ENCODE measurements at regions not wholly inside any gene's neighbourhood (a gene's known extent, or its start where the extent isn't known, plus 50 kb on each side); places are given as distances from the start of the nearest gene placed in this dataset.
A peak's percentile ranks its signal among the peaks of the same experiment; 100 is the strongest.
"Not testable (repeated sequence)": the region's sequence is repeated elsewhere in the genome, so short reads cannot be mapped to it uniquely, and the experiment has no call there.

DNA sequence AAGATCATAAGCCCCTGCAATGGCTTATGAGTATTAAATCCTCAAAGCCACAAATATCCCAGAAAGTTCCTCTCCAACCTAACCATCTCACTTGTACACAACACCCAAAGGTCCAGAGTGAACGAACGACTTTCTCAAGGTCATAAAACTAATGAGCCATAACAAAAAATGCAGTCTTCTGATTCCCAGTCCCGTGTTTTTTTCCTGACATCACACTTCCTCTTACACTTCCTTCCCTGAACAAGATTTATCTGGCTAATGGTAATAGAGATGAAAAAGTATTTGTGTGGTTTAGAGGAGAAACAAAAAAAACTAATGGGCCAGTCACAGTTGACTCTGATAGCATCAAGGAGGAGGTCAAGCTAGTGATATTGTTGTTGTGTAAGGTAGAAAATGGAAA is 99.5 kb upstream of the KLHL13 start:
- DNase-seq: no peak

DNA sequence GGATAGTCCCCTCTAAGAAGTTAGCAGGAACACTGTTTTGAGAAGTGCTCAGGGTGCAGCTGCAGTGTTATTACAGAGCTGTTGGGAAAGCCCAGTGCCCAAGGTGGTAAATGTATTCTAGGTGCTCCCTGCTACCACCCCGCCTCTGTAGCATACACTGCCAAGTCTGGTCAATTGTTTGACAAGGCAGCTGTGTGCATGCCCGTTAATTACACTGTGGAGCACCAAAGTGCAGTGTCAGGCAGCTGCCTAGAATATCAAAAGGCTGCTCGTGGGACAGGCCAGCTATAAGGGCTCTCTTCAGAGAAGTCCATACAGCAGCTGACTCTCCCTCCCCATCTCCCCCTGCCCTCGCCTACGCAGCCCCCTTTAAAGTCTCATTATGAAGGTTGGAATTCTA is 99.9 kb upstream of the KLHL13 start:
- no peak for DNase-seq

DNA sequence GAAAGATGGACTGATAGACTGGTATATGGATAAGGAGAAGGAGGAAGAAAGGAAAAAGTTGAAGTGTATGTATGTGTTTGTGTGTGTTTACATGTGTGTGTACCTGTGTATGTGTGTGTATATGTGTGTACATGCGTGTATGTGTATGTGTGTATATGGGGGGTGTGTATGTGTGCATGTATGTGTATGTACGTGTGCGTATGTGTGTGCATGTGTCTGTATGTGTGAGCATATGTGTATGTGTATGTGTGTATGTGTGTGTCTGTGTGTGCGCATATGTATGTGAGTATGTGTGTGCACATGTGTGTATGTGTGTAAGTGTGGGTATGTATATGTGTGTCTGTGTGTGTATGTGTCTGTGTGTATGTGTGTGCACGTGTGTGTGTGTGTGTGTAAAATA is 101.5 kb upstream of the KLHL13 start:
- no peak for DNase-seq

DNA sequence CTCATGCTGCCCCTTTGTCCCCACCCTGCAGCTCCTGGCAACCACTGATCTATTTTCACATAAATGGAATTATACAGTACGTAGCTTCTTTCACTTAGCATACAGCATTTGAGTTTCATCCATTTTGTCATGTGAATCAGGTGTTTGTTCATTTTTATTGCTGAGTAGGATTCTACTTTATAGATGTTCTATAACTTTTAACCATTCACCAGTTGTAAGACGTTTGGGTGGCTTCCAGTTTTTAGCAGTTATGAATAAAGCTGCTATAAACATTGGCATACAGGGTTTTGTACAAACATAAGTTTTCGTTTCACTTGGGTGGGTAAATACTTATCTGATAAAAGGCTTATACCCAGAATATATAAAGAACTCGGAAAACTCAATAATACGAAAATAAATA is 102.3 kb upstream of the KLHL13 start:
- DNase-seq: no peak

DNA sequence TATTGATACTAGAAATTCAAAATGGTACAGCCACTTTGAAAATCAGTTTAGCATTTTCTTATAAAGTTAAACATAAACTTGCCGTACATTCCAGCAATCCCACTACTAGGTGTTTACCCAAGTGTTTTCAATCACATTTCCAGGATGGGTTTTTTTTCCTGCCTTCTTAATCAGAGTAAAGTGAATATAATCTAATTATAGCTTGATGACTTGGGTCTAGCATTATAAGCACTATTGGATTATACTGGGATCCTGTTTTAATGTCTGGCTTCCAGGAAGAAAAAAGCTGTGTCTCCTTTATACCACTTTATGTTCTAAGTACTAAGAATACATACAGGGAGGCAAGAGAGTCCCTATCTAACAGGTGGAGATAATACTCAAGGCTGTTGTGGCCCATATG is 103.3 kb upstream of the KLHL13 start:
- DNase-seq: no peak

DNA sequence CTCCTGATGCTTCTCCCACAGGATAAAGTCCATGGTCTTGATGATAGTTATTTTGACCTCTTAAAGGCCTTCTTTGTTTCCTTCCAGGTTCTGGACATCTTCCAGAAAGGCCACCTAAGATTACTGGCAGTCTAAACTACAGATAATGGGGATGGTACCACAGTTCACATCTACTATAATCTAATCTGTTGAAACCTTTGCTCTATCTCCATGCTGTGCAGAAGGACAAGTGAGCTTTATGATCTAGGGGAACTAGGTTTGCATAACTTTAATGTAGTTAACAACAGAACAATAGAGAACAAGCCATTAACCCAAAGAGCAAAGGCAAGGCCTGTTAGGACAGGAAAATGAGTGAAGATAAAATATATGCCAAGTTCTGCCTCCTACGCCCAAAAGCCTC is 103.9 kb upstream of the KLHL13 start:
- DNase-seq: no peak

DNA sequence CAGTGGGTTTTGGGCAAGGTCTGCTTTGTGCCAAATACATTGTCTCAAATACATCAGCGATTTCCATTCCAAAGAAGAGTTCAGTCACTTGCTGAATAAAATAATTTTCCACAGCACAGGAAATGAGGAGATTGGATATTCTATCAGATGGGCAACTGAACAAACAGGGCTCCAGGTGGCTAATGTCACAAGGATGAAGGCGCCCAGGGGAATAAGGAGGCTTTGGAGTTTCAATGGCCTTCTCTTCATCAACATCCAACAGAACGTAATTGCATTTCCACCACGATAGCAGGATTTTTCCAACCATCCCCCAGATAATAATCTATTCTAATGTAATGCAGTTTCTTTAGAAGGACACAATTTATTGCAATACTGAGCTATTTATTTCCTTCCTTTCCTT is 104.7 kb upstream of the KLHL13 start:
- no peak for DNase-seq

DNA sequence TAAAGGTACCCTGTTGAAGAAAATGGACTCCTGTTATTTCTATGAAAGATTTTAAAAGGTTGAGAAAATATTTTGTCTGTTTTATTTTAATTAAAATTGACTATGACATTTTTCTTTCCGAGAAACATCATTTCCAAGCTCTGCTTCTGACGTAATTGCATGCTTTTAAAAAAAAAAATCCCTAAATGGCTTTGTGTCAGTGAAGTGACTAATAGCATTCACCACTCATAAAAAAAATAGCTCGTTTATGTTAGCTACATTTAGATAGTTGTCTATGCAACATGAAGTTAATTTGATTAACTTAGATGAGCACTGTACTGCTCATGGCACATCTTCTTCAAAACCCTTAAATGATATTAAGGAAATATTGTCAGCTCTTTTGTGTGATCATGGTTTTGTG is 105.1 kb upstream of the KLHL13 start:
- no peak for DNase-seq

DNA sequence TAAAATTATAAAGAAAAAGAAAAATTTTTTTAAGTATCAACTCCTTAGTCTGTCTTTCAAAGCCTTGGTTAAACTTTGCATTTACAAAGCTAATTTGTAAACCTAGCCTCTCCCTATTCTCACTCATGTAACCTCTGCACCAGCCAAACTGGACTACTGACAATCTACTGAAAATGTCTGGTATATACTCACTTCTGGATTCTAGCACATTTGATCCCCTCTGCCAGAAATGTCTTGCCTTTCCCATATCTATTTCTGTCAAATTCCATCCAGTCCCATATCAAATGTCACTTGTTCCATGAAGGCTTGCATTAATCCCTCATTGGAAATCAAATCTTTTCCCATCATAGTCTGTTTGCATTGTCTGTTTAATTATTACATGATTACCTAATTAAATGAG is 105.8 kb upstream of the KLHL13 start:
- DNase-seq: no peak

DNA sequence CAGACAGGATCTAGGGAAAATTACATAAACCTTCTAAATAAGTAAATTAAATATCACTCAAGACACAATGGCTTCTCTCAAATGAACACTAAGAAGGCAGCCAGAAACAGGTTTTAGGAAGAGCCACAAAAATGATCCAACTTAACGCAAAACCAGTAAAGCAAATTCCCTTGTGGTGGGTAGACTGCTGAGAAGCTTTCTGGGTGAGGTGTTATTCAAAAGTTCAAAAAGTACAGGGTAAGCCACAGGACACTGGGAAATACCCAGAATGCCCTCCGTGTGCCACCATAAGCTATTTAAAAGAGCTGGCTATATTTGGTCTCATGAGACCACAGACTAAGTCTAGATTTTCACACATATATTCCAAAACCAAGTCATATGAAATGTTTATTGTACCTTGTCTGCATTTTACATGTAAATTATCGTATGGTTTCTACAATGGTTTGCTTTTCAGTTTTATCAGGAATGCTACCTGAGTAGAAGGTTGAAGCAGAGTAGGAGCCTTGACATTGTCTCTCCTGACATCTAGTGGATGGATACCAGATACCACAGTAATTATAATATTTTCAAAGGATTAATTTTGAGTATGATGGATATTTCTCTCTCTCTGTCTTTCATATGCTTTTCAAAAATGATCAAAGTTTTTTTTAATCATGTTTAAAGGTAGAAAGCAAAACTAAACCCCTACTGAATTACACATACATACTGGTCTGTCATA is 109.3 kb upstream of the KLHL13 start:
- no peak for DNase-seq

DNA sequence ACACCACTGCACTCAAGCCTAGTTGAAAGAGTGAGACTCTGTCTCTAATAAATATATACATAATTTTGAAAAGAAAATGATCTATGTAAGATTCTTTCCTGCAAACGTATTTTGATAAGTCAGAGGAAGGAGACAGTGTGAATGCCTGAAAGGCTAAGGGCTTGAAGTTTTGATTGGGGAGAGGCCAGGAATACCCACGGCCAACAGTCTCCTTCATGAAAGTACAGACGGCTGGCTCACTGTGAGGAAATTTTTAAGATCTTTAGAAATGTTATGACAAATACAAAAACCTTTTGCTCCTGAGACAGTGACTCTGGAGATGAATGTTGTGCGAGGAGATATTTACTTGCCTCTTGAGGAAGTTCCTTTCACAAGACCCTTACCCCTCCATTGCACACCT is 111.4 kb upstream of the KLHL13 start:
- DNase-seq: peak; percentile 3

DNA sequence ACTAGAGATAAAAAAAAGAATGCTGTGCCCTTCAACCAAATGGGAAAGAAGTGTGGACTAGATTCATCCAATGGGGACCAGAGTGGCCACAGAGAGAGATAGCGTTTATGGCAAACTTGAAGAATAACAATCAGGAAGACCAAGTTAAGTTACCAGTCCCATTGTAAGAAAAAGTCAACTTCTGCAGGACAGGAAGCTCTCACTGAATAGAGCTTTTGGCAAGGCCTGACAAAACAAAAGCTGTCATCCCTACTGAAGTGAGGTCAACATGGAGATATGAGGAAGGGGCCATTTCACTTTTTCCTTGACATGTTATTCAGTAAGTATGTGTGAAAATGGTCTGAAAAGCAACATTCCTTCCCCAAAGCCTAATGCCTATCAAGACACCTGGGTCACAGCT is 111.8 kb upstream of the KLHL13 start:
- DNase-seq: no peak

DNA sequence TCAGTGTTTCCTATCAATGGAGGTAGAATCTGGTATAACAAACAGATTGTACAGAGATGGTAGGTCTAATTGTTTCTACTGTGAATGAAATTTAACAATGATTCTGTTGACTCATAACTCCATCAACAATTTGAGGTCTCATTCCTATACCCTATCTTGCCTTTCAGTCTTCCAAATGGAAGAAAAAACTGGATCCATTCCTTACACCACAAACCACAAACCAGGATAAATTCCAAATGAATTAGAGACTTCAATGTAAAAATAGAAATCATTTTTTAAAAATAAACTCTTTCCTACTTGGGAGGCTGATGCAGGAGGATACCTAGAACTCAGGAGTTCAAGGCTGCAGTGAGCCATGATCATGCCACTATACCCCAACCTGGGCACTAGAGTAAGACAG is 114.4 kb upstream of the WDR44 start:
- DNase-seq: peak; percentile 14

DNA sequence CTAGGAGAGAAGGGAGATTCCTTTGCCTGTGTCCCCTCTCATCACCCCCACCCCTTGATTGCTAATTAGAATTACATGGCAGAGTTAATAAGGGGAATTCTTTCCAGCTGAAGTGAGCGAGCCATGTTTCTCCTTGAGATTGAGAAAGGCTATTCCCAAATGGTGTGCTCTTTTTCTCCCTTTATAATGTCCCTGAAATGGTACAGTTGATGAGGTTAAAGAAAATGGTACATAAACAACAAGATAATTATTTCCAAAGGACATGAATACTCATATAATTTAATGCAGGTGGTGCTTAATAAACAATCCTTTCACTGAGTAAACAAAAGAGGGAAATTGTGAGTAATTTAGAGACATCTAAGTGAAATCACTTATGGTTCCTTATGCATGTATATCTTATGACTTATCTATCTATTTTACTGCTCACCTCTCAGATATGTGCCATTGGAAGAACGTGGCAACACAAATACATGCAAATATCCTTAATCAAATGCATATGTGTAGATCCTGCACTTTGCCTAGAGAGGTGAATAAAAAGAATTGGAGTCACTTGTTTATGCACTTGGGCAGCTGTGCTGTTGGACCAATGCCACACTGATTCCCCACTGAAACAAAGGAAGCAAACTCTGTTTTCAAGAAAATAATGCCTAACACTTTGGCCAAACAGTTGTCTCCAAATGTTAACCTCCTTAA is 106.6 kb upstream of the WDR44 start:
- DNase-seq: no peak

DNA sequence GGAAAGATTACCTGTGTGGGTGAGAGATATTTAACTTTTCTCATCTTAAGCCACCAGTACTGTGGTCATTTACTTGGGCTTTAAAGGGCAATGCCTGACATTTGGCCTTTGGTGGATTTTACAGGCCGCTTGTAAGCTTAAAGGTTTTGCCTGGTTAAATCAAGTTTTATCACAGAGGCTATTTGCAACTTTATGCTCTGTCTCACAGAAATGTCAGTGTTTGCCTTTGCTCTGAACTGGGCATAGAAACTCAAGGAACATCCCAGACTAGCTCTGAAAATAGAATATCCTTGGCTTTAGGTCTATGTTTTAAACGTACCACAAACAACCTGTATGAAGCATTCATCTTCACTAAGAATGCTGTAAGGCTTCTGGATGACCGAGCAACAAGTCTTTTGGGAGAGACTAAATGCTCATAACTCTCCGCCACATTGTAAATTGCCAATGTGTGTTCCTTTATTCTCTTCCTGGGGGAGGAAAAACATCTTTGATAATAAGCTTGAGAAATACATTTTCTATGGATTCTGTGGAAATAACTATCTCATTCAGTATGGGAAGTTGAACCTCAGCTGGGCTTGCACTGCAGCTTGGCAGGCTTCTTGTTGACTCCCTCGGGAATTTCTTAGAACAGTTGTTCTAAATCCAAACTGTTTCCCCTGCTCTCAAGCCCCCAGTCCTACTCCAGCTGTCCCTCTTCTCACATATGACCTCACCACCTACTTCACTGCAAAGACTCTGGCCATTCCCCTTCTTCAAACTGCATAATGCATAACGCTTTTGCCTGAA is 105.8 kb upstream of the WDR44 start:
- DNase-seq: no peak

DNA sequence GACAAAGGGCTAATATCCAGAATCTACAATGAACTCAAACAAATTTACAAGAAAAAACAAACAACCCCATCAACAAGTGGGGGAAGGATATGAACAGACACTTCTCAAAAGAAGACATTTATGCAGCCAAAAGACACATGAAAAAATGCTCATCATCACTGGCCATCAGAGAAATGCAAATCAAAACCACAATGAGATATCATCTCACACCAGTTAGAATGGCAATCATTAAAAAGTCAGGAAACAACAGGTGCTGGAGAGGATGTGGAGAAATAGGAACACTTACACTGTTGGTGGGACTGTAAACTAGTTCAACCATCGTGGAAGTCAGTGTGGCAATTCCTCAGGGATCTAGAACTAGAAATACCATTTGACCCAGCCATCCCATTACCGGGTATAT is 98.9 kb upstream of the WDR44 start:
- not testable (repeated sequence) for DNase-seq

DNA sequence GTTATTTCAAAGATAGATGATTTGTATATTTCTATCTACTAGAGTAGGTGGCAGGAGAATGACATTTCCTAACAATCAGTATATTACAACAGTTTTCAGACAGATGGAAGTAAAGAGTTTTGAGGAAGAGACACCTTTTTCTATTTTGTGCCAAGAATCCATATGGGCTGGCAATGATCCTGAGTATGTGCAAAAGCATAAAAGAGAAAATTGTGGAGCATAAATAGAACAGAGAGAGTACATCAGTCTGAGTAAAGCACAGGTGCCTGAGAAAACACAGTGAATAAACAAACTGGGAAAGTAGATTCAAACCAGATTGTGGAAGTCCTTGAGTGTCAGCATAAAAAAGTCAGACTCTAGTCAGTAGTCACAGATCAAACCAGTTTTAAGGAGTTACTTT is 96.8 kb upstream of the WDR44 start:
- DNase-seq: no peak

DNA sequence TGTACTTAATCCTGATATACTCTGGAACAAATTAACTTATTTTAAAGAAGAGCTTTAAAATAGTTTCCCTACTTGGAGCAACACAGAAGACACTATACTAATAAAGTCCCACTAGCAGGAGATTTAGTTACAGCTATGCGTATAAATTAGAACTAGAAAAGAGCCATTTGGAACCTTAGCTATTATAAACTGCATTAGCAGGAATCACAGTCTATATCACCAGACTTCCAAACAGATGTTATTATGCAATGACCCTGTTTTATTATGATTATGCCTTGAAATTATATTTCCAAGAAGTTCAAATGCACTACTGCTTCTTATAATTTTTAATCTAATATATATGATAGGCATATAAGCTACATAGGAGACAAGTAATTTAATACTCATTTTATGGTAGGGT is 95.5 kb upstream of the WDR44 start:
- DNase-seq: no peak

DNA sequence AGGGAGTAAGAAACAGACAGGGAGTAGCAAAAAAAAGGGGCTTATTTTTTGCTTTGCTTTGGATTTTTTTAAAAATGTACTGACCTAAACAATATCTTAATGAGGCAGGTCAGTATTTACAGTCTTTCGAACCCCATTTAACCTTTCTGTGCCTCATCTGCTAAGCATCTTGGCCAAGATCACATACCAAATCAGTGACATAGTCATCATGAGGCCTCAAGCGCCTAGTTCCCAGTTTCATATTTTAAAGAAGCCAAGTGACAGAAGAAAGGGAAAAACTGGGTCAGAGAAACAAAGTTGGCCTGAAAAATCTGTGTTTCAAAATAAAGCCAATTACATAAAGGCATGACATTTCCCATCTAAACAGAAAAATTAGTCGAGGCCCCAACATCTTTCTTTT is 94.6 kb upstream of the WDR44 start:
- no peak for DNase-seq

DNA sequence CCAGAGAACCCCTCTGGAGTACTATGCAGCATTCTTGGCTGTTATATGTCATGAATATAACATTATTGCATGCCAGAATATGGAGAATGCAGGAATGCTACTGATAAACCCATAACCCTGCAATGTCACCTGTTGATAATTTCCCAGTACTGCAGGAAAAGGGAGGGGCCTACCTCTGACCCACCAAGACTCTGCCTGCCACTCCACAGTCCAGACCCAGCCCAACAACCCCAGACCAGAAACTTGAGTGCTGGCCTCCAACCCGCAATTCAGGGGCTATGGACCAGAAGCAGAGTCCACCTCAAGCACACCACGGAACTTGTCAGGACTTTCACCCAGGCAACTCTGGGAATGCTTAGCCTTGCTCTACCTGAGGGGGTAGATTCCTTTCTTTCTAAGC is 92.9 kb upstream of the WDR44 start:
- no peak for DNase-seq

DNA sequence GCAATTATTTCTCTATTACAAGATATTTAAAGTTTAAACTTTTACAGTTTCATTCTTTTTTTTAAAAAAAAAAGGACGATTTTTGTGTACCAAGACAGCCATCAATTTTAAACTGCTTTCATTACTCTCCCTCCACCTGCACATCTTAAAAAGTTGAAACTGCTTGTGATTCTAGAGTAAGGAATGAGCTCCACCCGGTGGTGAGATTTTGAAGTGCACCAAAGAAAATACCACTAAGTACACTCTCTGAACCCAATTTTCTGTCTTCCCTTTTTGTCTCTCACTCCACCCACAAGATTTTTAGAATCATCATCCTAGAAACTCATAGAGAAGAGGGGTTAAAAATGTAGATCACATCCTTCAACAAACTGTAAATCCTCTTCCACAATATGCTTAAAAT is 91.3 kb upstream of the WDR44 start:
- peak; percentile 21 for DNase-seq

DNA sequence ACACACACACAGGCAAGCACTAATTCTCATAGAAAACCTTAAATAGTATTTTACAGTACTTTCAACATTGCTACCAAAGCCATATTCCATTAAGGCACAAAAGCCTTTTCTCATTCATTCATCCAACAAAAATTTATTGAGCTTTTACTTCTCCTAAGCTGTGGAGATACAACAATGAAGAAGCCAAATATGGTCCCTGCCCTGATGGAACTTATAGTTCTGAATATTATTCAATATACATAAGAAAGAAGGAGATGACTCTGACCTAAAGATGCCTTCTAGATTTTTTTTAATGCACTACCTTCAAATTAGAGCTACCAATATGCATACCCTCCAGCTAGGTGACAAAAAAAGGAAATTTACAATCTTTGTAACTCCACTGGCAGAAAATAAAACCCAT is 90.0 kb upstream of the WDR44 start:
- DNase-seq: no peak

DNA sequence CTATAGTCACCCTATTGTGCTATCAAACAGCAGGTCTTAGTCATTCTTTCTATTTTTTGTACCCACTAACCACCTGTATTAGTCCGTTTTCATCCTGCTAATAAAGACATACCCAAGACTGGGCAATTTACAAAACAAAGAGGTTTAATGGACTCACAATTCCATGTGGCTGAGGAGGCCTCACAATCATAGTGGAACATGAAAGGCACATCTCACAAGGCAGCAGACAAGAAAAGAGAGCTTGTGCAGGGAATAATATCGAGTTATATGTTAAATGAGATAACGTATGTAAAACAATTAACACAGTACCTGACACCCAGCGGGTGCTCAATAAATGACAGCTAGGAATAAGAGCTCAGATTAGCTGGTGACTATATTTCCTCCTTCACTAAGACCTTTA is 88.1 kb upstream of the WDR44 start:
- DNase-seq: no peak

DNA sequence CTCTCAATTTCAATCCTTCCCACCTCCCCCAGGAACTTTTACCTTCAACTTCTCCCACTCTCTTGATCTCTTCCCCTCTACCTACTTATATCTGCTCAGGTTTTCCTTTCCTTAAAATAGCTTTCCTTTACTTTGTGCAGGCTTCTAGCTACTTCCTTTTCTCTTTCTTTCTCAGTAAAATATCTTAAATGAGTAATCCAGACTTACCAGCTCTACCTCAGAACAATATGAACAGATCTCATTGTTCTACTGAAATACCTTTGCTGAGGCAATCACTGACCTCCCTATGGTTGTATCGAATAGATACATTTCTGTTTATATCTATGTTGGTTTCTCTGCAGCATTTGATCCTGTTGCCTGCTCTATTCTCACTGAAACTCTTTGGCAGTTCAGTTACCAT is 86.7 kb upstream of the WDR44 start:
- DNase-seq: no peak

Measured in fibroblast of skin of scalp (primary cell).